HG03280 (cell line): ENCODE measurements at regions not wholly inside any gene's neighbourhood (a gene's known extent, or its start where the extent isn't known, plus 50 kb on each side); places are given as distances from the start of the nearest gene placed in this dataset.
"Not testable (repeated sequence)": the region's sequence is repeated elsewhere in the genome, so short reads cannot be mapped to it uniquely, and the experiment has no call there.

Experiments
- ATAC-seq: cut with Tn5 transposase; IDR thresholded peaks from one replicate; pipeline ENCODE4 v1.9.1; 2021; ENCODE audit warnings: mild to moderate bottlenecking, moderate library complexity; ENCODE audit not compliant: unreplicated experiment

DNA sequence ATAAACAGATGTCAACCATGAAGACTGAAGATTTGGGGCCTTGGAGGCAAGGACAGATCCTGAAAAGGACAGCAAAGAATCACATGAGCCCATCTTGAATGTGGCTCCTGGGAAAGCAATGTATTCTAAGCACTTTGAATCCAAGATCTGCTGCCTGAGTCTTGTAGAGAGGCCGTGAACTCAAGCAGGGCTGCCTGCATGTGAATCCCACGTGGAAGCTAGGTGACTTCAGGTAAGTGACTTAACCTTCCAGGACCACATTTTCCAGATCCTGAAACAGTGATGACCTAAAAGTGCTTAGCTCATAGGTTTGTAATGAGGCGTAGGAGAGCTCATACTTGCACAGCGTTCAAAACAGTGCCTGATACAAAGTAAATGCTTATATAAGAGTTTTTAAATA is 373.0 kb upstream of the SALL1 start:
- ATAC-seq, result no peak

DNA sequence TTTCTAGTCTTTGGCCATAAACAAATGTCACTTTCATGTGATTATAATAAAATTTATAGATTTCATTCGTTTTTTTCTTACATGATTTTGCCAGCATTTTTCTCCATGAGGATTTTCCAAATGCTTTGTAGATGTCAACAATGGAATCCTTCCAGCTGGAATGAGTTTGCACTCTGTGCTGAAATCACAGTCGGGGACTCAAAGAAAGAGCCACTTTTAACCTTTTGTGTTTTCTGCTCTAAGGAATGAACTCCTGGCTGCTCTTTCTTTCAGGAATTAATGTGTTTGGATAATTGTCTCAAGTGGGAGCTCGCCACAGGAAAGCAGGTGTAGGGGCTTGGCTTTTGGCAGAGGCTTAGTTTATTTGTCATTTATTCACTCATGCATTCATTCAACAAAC is 372.3 kb upstream of the SALL1 start:
- no peak for ATAC-seq

- no peak for ATAC-seq
Measured at GRCh38 chr16:51522902-51523301, 371.8 kb upstream of the SALL1 start.

- ATAC-seq, result not testable (repeated sequence)
Measured at GRCh38 chr16:51516960-51517359, 365.9 kb upstream of the SALL1 start.

GRCh38 chr16:51510416-51510815 is 359.3 kb upstream of the SALL1 start:
- no peak for ATAC-seq

DNA sequence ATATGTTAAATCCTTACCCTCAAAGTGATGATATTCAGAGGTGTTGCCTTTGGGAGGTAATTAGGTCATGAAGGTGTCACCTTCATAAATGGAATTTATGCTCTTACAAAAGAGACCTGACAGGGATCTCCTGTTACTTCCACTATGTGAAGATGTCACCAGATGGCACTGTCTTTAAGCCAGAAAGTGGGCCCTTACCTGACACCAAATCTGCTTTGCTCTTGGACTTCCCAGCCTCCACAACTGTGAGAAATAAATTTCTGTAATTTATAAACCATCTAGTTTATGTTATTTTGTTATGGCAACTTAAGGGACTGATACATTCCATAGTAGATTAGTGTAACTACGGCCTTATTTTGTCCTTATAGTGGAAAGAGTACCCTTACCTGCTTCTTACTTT is 358.3 kb upstream of the SALL1 start:
- no peak for ATAC-seq

GRCh38 chr16:51508490-51509212 is 357.6 kb upstream of the SALL1 start:
- ATAC-seq, result no peak

GRCh38 chr16:51507286-51507685 is 356.2 kb upstream of the SALL1 start:
- ATAC-seq, result no peak

DNA sequence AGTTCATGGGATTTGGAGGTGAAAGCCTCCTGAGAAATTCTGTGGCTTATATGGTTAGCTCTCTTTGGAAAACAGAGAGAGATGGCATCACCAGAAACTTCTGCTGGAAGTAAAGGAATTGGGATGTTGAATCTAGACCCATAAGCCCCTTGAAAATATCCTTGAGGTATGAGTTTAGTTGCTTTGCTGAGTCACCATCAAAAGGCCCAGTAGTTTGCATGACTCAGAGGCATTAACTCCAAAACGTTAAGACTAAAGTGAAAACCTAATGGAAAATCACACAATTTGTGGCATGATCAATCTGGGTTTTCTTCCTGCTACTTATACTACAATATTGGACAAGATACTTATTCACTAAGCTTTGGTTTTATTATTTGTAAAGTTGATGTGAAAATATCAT is 349.2 kb upstream of the SALL1 start:
- ATAC-seq, result no peak

DNA sequence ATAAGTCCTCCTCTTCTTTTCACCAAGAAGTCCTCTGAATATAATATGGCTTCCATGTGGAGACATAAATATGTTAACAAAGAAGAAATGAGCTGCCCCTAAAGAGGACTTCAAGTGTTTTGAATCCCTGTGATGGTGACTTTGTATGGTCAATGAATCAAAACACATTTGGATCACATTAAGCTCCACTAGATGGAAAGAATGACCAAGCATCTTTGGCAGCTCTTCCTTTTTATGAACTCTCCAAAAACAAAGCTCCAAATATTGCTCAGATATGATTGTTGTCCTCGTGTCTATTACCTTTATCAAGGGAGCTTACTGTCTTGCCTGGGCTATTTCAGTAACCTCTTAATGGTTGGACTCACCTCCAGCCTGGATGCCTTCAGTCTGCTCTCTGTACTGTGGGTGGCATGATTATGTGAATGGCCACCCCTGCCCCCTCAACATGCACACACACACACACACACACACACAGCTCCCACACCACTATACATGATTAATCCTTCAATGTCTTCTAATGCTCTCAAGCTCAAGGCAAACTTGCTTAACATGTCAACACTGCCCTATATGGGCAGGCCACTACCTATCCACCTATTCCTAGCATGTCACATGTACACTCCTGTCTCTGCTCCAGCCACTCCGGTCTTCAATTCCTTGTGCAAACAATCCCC is 346.6 kb upstream of the SALL1 start:
- ATAC-seq, result no peak

GRCh38 chr16:51490866-51491265 is 339.8 kb upstream of the SALL1 start:
- ATAC-seq, result no peak

DNA sequence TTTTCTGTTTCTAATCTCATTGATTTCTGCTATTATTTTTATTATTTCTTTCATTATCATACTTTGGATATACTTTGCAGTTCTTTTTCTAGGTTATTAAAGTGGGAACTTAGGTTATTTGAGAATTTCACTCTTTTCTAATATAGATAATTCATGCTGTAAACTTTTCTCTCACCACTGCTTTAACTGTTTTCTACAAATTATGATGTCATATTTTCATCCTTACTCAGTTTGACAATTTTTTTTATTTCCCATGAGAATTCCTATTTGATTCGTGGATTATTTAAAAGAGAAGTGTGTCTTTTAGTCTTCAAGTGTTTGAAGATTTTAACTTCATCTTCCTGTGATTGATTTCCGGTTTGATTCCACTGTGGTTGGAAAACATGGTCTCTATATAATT is 336.8 kb upstream of the SALL1 start:
- no peak for ATAC-seq

- ATAC-seq, result no peak
Measured at GRCh38 chr16:51474414-51475091, 323.5 kb upstream of the SALL1 start.

- ATAC-seq, result no peak
Measured at GRCh38 chr16:51473091-51473490, 322.0 kb upstream of the SALL1 start.

GRCh38 chr16:51470492-51470891 is 319.4 kb upstream of the SALL1 start:
- no peak for ATAC-seq

- ATAC-seq, result no peak
Measured at GRCh38 chr16:51464996-51465395, 313.9 kb upstream of the SALL1 start.

- no peak for ATAC-seq
Measured at GRCh38 chr16:51461255-51461654, 310.2 kb upstream of the SALL1 start.

GRCh38 chr16:51458356-51459140 is 307.5 kb upstream of the SALL1 start:
- no peak for ATAC-seq

- ATAC-seq, result no peak
Measured at GRCh38 chr16:51457775-51458174, 306.7 kb upstream of the SALL1 start.

- ATAC-seq, result no peak
Measured at GRCh38 chr16:51455398-51455797, 304.3 kb upstream of the SALL1 start.

- ATAC-seq, result no peak
Measured at GRCh38 chr16:51453251-51453650, 302.2 kb upstream of the SALL1 start.
